ENCODE measurements at regions not wholly inside any gene's neighbourhood (a gene's known extent, or its start where the extent isn't known, plus 50 kb on each side); places are given as distances from the start of the nearest gene placed in this dataset.

DNA sequence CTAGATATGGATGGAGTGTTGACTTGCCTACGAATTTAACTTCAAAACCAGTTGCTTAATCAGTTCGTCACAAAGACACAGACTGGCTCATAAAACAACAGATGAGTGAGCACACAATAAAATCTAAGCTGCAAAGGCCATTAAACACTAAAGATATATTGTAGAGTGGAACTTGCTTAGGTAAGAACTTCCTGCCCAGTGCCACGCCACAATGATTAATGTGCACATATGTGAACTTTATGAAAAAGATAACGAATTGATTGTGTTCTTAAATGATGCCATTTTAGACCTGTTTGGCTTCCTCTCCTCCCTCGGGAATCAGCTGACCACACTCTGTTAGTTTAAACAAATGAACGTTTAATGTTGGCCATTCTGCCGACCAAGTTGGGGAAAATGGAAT lies 2031.3 kb upstream of the CELF4 start:
- DNase-seq (ENCODE audit: low read depth) (no peak), FAIRE-seq (no peak)
- TF ChIP-seq, protein P1, sequence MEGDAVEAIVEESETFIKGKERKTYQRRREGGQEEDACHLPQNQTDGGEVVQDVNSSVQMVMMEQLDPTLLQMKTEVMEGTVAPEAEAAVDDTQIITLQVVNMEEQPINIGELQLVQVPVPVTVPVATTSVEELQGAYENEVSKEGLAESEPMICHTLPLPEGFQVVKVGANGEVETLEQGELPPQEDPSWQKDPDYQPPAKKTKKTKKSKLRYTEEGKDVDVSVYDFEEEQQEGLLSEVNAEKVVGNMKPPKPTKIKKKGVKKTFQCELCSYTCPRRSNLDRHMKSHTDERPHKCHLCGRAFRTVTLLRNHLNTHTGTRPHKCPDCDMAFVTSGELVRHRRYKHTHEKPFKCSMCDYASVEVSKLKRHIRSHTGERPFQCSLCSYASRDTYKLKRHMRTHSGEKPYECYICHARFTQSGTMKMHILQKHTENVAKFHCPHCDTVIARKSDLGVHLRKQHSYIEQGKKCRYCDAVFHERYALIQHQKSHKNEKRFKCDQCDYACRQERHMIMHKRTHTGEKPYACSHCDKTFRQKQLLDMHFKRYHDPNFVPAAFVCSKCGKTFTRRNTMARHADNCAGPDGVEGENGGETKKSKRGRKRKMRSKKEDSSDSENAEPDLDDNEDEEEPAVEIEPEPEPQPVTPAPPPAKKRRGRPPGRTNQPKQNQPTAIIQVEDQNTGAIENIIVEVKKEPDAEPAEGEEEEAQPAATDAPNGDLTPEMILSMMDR (IDR thresholded peaks at IDR 0.05; ENCODE audit: insufficient read depth, low read length, severe bottlenecking): no peak
- Histone ChIP-seq H3K36me3 (ENCODE audit: control insufficient read depth, insufficient read depth, low read length) (no peaks in the 10 kb centered on the region), H3K27me3 (ENCODE audit: control insufficient read depth, insufficient read depth, low read length) (no peaks in the 10 kb centered on the region), H3K4me3 (ENCODE audit: low read depth, low read length) (no peak overlapping the region)

DNA sequence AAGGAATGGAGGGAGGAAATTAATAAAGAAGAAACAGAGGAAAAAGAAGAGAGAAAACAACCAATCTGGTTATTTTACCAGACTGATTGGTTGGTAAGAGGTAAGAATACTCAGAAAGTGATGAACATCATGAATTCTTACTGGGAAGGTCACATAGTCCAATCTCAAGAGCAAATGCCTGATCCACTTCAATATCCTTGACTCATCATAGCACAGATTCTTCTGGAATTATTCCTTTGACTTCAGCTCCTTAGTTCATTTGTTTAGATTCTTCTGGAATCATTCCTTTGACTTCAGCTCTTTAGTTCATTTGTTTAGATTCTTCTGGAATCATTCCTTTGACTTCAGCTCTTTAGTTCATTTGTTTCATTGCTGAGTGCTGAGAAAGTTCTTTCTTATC lies 2030.6 kb upstream of the CELF4 start:
- H3K4me3 ChIP-seq (ENCODE audit: low read depth, low read length): no peak overlapping the region
- TF ChIP-seq, protein P1 (IDR thresholded peaks at IDR 0.05; ENCODE audit: insufficient read depth, low read length, severe bottlenecking): no peak
- DNase-seq (ENCODE audit: low read depth): no peak
- no peak for FAIRE-seq
- no peaks in the 10 kb centered on the region for H3K27me3 ChIP-seq (ENCODE audit: control insufficient read depth, insufficient read depth, low read length)
- no peaks in the 10 kb centered on the region for H3K36me3 ChIP-seq (ENCODE audit: control insufficient read depth, insufficient read depth, low read length)

DNA sequence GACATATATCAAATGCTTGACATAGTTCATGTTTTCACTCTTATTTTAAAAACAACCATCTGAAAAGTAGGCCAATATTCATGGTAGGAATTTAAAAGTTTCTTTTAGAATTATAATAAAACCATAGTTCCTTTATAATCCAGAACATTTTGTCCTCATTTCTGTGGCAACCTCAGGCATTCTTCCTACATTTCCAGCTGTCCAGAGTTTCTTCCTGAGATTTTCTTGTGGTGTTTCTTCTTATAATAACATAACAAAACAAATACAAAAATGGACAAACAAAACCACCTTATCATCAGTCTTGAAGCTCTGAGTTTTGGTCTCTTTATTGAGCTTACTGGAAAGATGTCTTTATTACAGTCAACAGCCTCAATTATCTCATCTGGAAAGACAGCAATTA lies 2028.6 kb upstream of the CELF4 start:
- Histone ChIP-seq H3K27me3 (ENCODE audit: control insufficient read depth, insufficient read depth, low read length) (no peaks in the 10 kb centered on the region), H3K4me3 (ENCODE audit: low read depth, low read length) (no peak overlapping the region), H3K36me3 (ENCODE audit: control insufficient read depth, insufficient read depth, low read length) (no peaks in the 10 kb centered on the region)
- TF ChIP-seq, protein P1 (IDR thresholded peaks at IDR 0.05; ENCODE audit: insufficient read depth, low read length, severe bottlenecking): no peak
- FAIRE-seq (no peak), DNase-seq (ENCODE audit: low read depth) (no peak)

DNA sequence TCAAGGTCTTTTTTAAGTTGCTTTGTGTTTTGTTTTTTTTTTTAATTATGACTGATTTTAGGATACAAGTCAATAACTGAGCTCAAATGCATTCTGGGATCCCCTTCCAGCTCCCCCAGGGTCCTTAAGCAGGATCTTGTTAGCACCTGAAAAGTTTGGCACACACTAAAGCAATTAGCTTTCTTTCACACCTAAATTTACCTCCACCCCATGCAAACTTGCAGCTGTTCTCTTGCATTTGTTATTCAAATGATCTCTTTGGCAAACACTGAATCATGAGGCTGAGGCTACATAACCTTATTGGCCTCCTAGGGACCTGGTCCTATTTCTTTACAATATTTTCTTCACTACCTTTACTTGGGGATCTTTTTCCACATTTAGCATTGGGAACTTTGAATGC lies 2026.1 kb upstream of the CELF4 start:
- TF ChIP-seq, protein P1 (IDR thresholded peaks at IDR 0.05; ENCODE audit: insufficient read depth, low read length, severe bottlenecking): no peak
- H3K27me3 ChIP-seq (ENCODE audit: control insufficient read depth, insufficient read depth, low read length): no peaks in the 10 kb centered on the region
- FAIRE-seq (no peak), DNase-seq (ENCODE audit: low read depth) (peak; percentile 3)
- no peaks in the 10 kb centered on the region for H3K36me3 ChIP-seq (ENCODE audit: control insufficient read depth, insufficient read depth, low read length)
- no peak overlapping the region for H3K4me3 ChIP-seq (ENCODE audit: low read depth, low read length)

DNA sequence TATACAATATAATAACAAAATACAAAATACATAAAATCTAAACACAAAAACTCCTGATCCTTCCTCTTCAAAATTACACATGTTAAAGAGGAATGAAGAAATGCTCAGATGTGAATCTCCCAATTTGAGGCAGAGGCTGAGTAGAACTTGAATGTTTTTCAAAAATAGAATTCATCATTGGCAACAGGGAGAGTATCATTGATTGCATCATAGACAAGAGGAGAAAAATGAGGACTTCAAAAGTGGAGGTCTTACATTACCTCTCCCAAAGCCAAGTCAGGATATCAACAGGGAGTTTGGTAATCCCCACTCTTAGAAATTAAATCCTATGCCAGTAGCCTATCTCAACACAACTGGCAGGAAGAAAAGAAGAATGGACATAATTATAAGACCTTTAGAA lies 2023.9 kb upstream of the CELF4 start:
- Histone ChIP-seq H3K4me3 (ENCODE audit: low read depth, low read length) (no peak overlapping the region), H3K36me3 (ENCODE audit: control insufficient read depth, insufficient read depth, low read length) (no peaks in the 10 kb centered on the region), H3K27me3 (ENCODE audit: control insufficient read depth, insufficient read depth, low read length) (no peaks in the 10 kb centered on the region)
- FAIRE-seq (no peak), DNase-seq (ENCODE audit: low read depth) (no peak)
- TF ChIP-seq, protein P1 (IDR thresholded peaks at IDR 0.05; ENCODE audit: insufficient read depth, low read length, severe bottlenecking): no peak

DNA sequence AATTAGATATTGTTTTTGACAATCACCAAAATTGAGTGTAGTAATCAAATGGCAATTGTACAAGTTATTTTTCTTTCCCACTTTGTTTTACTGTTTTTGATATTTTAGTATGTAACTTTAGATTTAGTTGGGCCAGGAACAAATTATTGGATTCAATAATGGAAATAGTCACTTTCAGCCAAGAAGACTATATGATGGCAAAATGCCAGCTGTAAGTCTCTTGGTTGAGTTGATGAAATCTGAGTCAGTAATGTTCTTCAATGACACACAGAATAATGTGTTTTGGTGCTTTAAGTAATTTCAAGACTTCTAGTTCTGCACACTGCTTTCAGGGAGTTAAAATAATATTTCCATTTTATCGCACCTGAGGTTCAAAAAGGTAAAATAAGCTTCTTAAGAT lies 2022.0 kb upstream of the CELF4 start:
- TF ChIP-seq, protein P1 (IDR thresholded peaks at IDR 0.05; ENCODE audit: insufficient read depth, low read length, severe bottlenecking): no peak
- H3K27me3 ChIP-seq (ENCODE audit: control insufficient read depth, insufficient read depth, low read length): no peaks in the 10 kb centered on the region
- H3K4me3 ChIP-seq (ENCODE audit: low read depth, low read length): no peak overlapping the region
- FAIRE-seq (no peak), DNase-seq (ENCODE audit: low read depth) (no peak)
- H3K36me3 ChIP-seq (ENCODE audit: control insufficient read depth, insufficient read depth, low read length): no peaks in the 10 kb centered on the region

Data from bronchial epithelial cell (primary cell).